Gastrocnemius medialis (tissue), 4 donors: ENCODE measurements at regions not wholly inside any gene's neighbourhood (a gene's known extent, or its start where the extent isn't known, plus 50 kb on each side); places are given as distances from the start of the nearest gene placed in this dataset.

Experiments used
- ATAC-seq, 2 donors: fragments of 150-250 bp; one replicate each; pipeline ENCODE4 v1.9.1; 2016
- DNase-seq, 2 donors: peaks; one replicate each; pipeline ENCODE4 v3.0.0-alpha.2; 2019
- H3K27ac ChIP-seq, 4 donors: fragments of 200-600 bp; sonication (generic); 1 replicate in 1 of 4; 2 replicates in 3 of 4; pipeline ENCODE4 v1.5.1; 2016 to 2018; ENCODE audit warnings: mild to moderate bottlenecking in 2 of 4, moderate library complexity in 1 of 4
- H3K27me3 ChIP-seq, 3 donors: fragments of 200-600 bp; sonication (generic) in 2 of 3; 1 replicate in 1 of 3; 2 replicates in 2 of 3; pipeline versions ENCODE4 v1.5.1 to v1.6.0; 2016 to 2019; ENCODE audit warnings: mild to moderate bottlenecking in 1 of 3, moderate library complexity in 1 of 3
- H3K36me3 ChIP-seq, 2 donors: fragments of 200-600 bp; sonication (generic) in 1 of 2; one replicate each; pipeline ENCODE4 v1.5.1; 2017 to 2018
- H3K4me1 ChIP-seq, 2 donors: fragments of 200-600 bp; sonication (generic) in 1 of 2; one replicate each; pipeline ENCODE4 v1.5.1; 2016 to 2017; ENCODE audit warnings: mild to moderate bottlenecking in 2 of 2
- H3K4me3 ChIP-seq, 4 donors: fragments of 200-600 bp; sonication (generic) in 3 of 4; 1 replicate in 1 of 4; 2 replicates in 3 of 4; pipeline ENCODE4 v1.5.1; 2016 to 2019; ENCODE audit warnings: mild to moderate bottlenecking in 2 of 4
- H3K9me3 ChIP-seq, 3 donors: fragments of 200-600 bp; sonication (generic) in 2 of 3; 1 replicate in 1 of 3; 2 replicates in 2 of 3; pipeline ENCODE4 v1.5.1; 2016 to 2019
- POLR2A ChIP-seq, 2 donors: fragments of 450-650 bp; IDR thresholded peaks; one replicate each; pipeline ENCODE4 v1.6.1; 2017; ENCODE audit warnings: antibody characterized with exemption in 2 of 2, mild to moderate bottlenecking in 2 of 2, moderate library complexity in 2 of 2
- in situ Hi-C, 4 donors: fragments of 200-750 bp; cut with MboI; loops; one replicate each; pipeline versions ENCODE4 v1.15.0 to v1.8.0; 2017; ENCODE audit warnings: low sequenced_read_pairs in 4 of 4
- intact Hi-C: fragments of 100-400 bp; cut with DNase I; formaldehyde crosslinking; loops from one replicate; pipeline ENCODE4 v1.15.1; 2023; ENCODE audit warnings: low total_unique reads
- TF ChIP-seq, protein P1 (sequence below), 5 experiments: fragments of 450-650 bp in 3 of 5; fragments of 200-600 bp in 2 of 5; sonication (generic) in 2 of 5; IDR thresholded peaks in 4 of 5; conservative IDR thresholded peaks in 1 of 5; 1 replicate in 4 of 5; 2 replicates in 1 of 5; pipeline ENCODE4 v1.5.1; 2016 to 2019; ENCODE audit warnings: antibody characterized with exemption in 5 of 5, mild to moderate bottlenecking in 3 of 5, moderate library complexity in 3 of 5

GRCh38 chr14:82390586-82390985, 856.9 kb upstream of the SEL1L start:
- in situ Hi-C loops (no loop called here), intact Hi-C loops (no loop called here)
- no peak for TF ChIP-seq POLR2A (IDR thresholded peaks at IDR 0.05)
- TF ChIP-seq, protein P1, sequence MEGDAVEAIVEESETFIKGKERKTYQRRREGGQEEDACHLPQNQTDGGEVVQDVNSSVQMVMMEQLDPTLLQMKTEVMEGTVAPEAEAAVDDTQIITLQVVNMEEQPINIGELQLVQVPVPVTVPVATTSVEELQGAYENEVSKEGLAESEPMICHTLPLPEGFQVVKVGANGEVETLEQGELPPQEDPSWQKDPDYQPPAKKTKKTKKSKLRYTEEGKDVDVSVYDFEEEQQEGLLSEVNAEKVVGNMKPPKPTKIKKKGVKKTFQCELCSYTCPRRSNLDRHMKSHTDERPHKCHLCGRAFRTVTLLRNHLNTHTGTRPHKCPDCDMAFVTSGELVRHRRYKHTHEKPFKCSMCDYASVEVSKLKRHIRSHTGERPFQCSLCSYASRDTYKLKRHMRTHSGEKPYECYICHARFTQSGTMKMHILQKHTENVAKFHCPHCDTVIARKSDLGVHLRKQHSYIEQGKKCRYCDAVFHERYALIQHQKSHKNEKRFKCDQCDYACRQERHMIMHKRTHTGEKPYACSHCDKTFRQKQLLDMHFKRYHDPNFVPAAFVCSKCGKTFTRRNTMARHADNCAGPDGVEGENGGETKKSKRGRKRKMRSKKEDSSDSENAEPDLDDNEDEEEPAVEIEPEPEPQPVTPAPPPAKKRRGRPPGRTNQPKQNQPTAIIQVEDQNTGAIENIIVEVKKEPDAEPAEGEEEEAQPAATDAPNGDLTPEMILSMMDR (IDR thresholded peaks at IDR 0.05 in 4 of 5, conservative IDR thresholded peaks at IDR 0.05 in 1 of 5) = no peak

DNA sequence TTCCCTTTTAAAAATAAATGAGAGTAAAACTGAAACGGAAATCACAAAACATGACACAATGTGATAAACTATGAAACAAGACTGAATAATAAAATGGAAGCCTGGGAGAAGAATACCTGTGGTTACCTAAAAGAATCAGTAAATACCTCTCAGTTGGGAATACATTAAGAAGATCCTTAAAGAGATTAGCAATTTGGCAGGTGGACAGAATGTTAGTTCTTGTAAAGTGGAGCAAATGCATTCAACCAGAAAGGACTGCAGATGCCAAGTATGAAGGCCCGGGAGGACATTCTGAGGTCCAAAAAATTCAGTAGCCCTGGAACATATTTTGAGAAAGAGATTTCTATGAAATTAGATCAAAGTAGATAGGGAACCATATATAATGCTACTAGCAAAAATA, 861.3 kb upstream of the SEL1L start:
- intact Hi-C loops (no loop called here), in situ Hi-C loops (no loop called here)
- H3K27me3 ChIP-seq = no peaks in the 10 kb centered on the region
- no peaks in the 10 kb centered on the region for H3K9me3 ChIP-seq
- TF ChIP-seq, protein P1 (IDR thresholded peaks at IDR 0.05 in 4 of 5, conservative IDR thresholded peaks at IDR 0.05 in 1 of 5) = no peak
- no peak for TF ChIP-seq POLR2A (IDR thresholded peaks at IDR 0.05)
- DNase-seq (no peak), ATAC-seq (no peak)
- no peak overlapping the region for H3K27ac ChIP-seq
- H3K4me3 ChIP-seq = no peak overlapping the region
- H3K4me1 ChIP-seq = no peaks in the 10 kb centered on the region
- no peaks in the 10 kb centered on the region for H3K36me3 ChIP-seq

More at GRCh38 chr14:82390586-82390985, 856.9 kb upstream of the SEL1L start:
- no peaks in the 10 kb centered on the region for H3K9me3 ChIP-seq
- no peaks in the 10 kb centered on the region for H3K36me3 ChIP-seq
- no peaks in the 10 kb centered on the region for H3K4me1 ChIP-seq
- no peaks in the 10 kb centered on the region for H3K27me3 ChIP-seq
- DNase-seq (no peak), ATAC-seq (no peak)
- H3K4me3 ChIP-seq = no peak overlapping the region
- no peak overlapping the region for H3K27ac ChIP-seq

GRCh38 chr14:82398256-82398655, 864.6 kb upstream of the SEL1L start:
- in situ Hi-C loops = no loop called here
- no peak for DNase-seq
- no peak overlapping the region for H3K27ac ChIP-seq
- H3K36me3 ChIP-seq = no peaks in the 10 kb centered on the region
- intact Hi-C loops = no loop called here
- H3K9me3 ChIP-seq = no peaks in the 10 kb centered on the region
- TF ChIP-seq POLR2A (IDR thresholded peaks at IDR 0.05) = no peak
- TF ChIP-seq, protein P1 (IDR thresholded peaks at IDR 0.05 in 4 of 5, conservative IDR thresholded peaks at IDR 0.05 in 1 of 5) = no peak
- no peak for ATAC-seq
- H3K4me3 ChIP-seq = no peak overlapping the region
- no peaks in the 10 kb centered on the region for H3K4me1 ChIP-seq
- no peaks in the 10 kb centered on the region for H3K27me3 ChIP-seq

DNA sequence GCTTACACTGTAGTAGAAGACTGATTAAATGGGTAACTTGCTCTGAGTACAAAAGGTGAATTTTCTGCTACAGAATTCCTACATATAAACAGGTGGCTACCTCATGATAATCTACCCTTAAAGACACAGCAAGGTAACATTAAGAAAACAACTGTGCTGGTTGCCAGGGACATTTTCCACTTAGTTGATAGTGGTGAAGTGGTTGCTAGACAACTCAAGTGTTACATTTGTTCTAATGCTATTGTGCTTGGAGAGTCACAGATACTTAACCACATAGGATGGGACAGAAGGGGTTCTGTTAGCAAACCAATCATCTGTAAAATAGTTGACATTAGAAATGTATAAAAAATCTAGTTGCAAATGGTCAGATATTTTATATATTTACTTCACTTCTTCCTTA, 870.3 kb upstream of the SEL1L start:
- DNase-seq (no peak), ATAC-seq (no peak)
- Histone ChIP-seq H3K4me3 (no peak overlapping the region), H3K9me3 (no peaks in the 10 kb centered on the region), H3K27me3 (no peaks in the 10 kb centered on the region), H3K4me1 (no peaks in the 10 kb centered on the region), H3K36me3 (no peaks in the 10 kb centered on the region), H3K27ac (no peak overlapping the region)
- in situ Hi-C loops (no loop called here), intact Hi-C loops (no loop called here)
- TF ChIP-seq POLR2A (IDR thresholded peaks at IDR 0.05) = no peak
- TF ChIP-seq, protein P1 (IDR thresholded peaks at IDR 0.05 in 4 of 5, conservative IDR thresholded peaks at IDR 0.05 in 1 of 5) = no peak

DNA sequence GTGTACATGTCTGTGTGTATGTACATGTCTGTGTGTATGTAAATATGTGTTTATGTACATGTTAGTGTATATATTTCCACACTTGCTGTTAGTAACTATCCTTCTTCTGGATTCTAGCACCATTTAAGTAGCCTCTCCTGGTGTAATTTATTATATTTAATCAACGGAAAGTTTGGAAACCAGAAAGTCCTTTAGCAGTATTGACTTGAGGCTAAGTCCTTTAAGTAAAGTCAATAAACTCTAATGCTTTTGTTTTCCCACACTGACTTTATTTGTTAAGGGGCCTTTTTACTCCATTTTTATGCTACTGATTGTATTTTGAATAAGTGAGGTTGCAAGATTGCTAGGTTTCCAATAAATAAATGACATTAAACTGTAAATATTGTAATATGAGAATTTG, 876.4 kb upstream of the SEL1L start:
- Histone ChIP-seq H3K27me3 (no peaks in the 10 kb centered on the region), H3K4me3 (no peak overlapping the region), H3K4me1 (no peaks in the 10 kb centered on the region), H3K27ac (no peak overlapping the region), H3K36me3 (no peaks in the 10 kb centered on the region), H3K9me3 (no peaks in the 10 kb centered on the region)
- in situ Hi-C loops (no loop called here), intact Hi-C loops (no loop called here)
- no peak for TF ChIP-seq POLR2A (IDR thresholded peaks at IDR 0.05)
- TF ChIP-seq, protein P1 (IDR thresholded peaks at IDR 0.05 in 4 of 5, conservative IDR thresholded peaks at IDR 0.05 in 1 of 5) = no peak
- ATAC-seq = no peak
- DNase-seq = no peak
